ENCODE measurements at regions not wholly inside any gene's neighbourhood (a gene's known extent, or its start where the extent isn't known, plus 50 kb on each side); places are given as distances from the start of the nearest gene placed in this dataset.

GRCh38 chr12:43169115-43169681, 382.8 kb downstream of the ADAMTS20 start:
- DNase-seq: no peak

GRCh38 chr12:43167691-43168090, 384.3 kb downstream of the ADAMTS20 start:
- no peak for DNase-seq

- DNase-seq: no peak
Measured at GRCh38 chr12:43165351-43165750, 386.7 kb downstream of the ADAMTS20 start.

GRCh38 chr12:43162138-43162537, 389.9 kb downstream of the ADAMTS20 start:
- no peak for DNase-seq

GRCh38 chr12:43159506-43159905, 392.5 kb downstream of the ADAMTS20 start:
- DNase-seq: no peak

GRCh38 chr12:43158126-43158525, 393.9 kb downstream of the ADAMTS20 start:
- no peak for DNase-seq

GRCh38 chr12:43155376-43155775, 396.6 kb downstream of the ADAMTS20 start:
- no peak for DNase-seq

GRCh38 chr12:43154498-43155045, 397.4 kb downstream of the ADAMTS20 start:
- no peak for DNase-seq

- DNase-seq: no peak
Measured at GRCh38 chr12:43151441-43151981, 400.5 kb downstream of the ADAMTS20 start.

GRCh38 chr12:43148691-43149090, 403.3 kb downstream of the ADAMTS20 start:
- DNase-seq: no peak

- DNase-seq: no peak
Measured at GRCh38 chr12:43147878-43148277, 404.1 kb downstream of the ADAMTS20 start.

- DNase-seq: no peak
Measured at GRCh38 chr12:43145481-43145880, 406.5 kb downstream of the ADAMTS20 start.

- DNase-seq: no peak
Measured at GRCh38 chr12:43143278-43143677, 408.7 kb downstream of the ADAMTS20 start.

- no peak for DNase-seq
Measured at GRCh38 chr12:43132291-43132690, 419.7 kb downstream of the ADAMTS20 start.

- no peak for DNase-seq
Measured at GRCh38 chr12:43131301-43131700, 420.7 kb downstream of the ADAMTS20 start.

GRCh38 chr12:43127886-43128549, 424.0 kb downstream of the ADAMTS20 start:
- DNase-seq: no peak

- DNase-seq: no peak
Measured at GRCh38 chr12:43126652-43127375, 425.2 kb downstream of the ADAMTS20 start.

- no peak for DNase-seq
Measured at GRCh38 chr12:43123461-43123860, 428.5 kb downstream of the ADAMTS20 start.

GRCh38 chr12:43120150-43120549, 431.9 kb downstream of the ADAMTS20 start:
- DNase-seq: no peak

GRCh38 chr12:43118881-43119280, 433.1 kb downstream of the ADAMTS20 start:
- no peak for DNase-seq

- no peak for DNase-seq
Measured at GRCh38 chr12:43118234-43118633, 433.8 kb downstream of the ADAMTS20 start.

- DNase-seq: no peak
Measured at GRCh38 chr12:43117226-43117930, 434.6 kb downstream of the ADAMTS20 start.
